MCF 10A (cell line): ENCODE measurements at regions not wholly inside any gene's neighbourhood (a gene's known extent, or its start where the extent isn't known, plus 50 kb on each side); places are given as distances from the start of the nearest gene placed in this dataset.
"Not testable (repeated sequence)": the region's sequence is repeated elsewhere in the genome, so short reads cannot be mapped to it uniquely, and the experiment has no call there.

Experiments
- BruUV-seq: library from RNA; stranded (reverse); fragments of 400-500 nt; replicated peaks from 2 replicates; lab custom pipeline; 2021; lab: Mats Ljungman, UMichigan
- CTCF ChIA-PET: fragments of 300-600 bp; sonication (Branson Sonifier 250); formaldehyde crosslinking; extraction: SDS; loops from one replicate; lab custom pipeline; 2021; ENCODE audit warnings: antibody characterized with exemption, inconsistent platforms; lab: Yijun Ruan, JAX
- POLR2A ChIA-PET: fragments of 300-600, 350-650 bp; sonication (Branson Sonifier 250); formaldehyde crosslinking; extraction: SDS; loops from one replicate; lab custom pipeline; 2020; ENCODE audit warnings: antibody characterized with exemption, inconsistent platforms; lab: Yijun Ruan, JAX
- DNase-seq: peaks from one replicate; pipeline ENCODE4 v3.0.0-alpha.2; 2018; ENCODE audit not compliant: unreplicated experiment
- H3K27ac Mint-ChIP-seq: one replicate; pipeline ENCODE4 v1.8.0; 2022; ENCODE audit warnings: mild to moderate bottlenecking, low read depth, mixed read lengths; ENCODE audit not compliant: unreplicated experiment
- H3K27me3 Mint-ChIP-seq: one replicate; pipeline ENCODE4 v1.8.0; 2022; ENCODE audit warnings: mixed read lengths; ENCODE audit not compliant: insufficient read depth, unreplicated experiment
- H3K36me3 Mint-ChIP-seq: one replicate; pipeline ENCODE4 v1.8.0; 2022; ENCODE audit warnings: mild to moderate bottlenecking, moderate library complexity, mixed read lengths; ENCODE audit not compliant: insufficient read depth, unreplicated experiment
- H3K4me1 Mint-ChIP-seq: one replicate; pipeline ENCODE4 v1.8.0; 2022; ENCODE audit warnings: mixed read lengths; ENCODE audit not compliant: insufficient read depth, unreplicated experiment
- H3K4me3 Mint-ChIP-seq: one replicate; pipeline ENCODE4 v1.8.0; 2022; ENCODE audit warnings: mild to moderate bottlenecking, moderate library complexity, mixed read lengths; ENCODE audit not compliant: unreplicated experiment
- H3K9me3 Mint-ChIP-seq: one replicate; pipeline ENCODE4 v1.8.0; 2022; ENCODE audit warnings: mixed read lengths; ENCODE audit not compliant: unreplicated experiment
- CTCF ChIP-seq: fragments of 200-600 bp; IDR thresholded peaks from one replicate; pipeline ENCODE4 v1.8.0; 2022; ENCODE audit warnings: antibody characterized with exemption, mild to moderate bottlenecking; ENCODE audit not compliant: unreplicated experiment
- intact Hi-C: fragments of 100-400 bp; cut with micrococcal nuclease; formaldehyde crosslinking; loops from 2 replicates; pipeline ENCODE4 v1.14.1; 2022

DNA sequence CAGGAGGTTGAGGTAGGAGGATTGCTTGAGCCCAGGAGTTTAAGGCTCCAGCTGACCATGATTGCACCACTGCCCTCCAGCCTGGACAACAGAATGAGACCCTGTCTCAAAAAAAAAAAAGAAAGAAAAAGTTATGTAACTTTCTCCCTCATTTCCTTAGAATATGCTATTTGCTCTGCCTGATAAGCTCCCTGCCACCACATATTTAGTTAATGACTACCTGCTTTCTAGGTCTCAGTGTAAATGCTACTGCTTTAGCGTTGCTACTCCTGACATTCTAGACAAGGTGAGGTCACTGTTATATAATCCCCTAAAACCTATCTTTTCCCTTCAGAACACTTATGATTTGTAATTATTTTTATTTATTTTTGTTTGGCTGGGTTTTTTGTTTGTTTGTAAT lies 86.3 kb upstream of the AMN1 start:
- DNase-seq = no peak
- Mint-ChIP-seq H3K27ac (no peak overlapping the region), H3K27me3 (no peaks in the 10 kb centered on the region), H3K4me3 (no peak overlapping the region), H3K4me1 (peaks cover 6% of the 10 kb centered on the region), H3K36me3 (no peaks in the 10 kb centered on the region), H3K9me3 (no peaks in the 10 kb centered on the region)
- POLR2A ChIA-PET = no interaction called here
- TF ChIP-seq CTCF = no peak
- CTCF ChIA-PET = no interaction called here
- BruUV-seq = no TSS peak
- intact Hi-C loops = no loop called here

GRCh38 chr12:31813305-31813704 lies 84.5 kb upstream of the AMN1 start:
- POLR2A ChIA-PET = no interaction called here
- BruUV-seq = no TSS peak
- no peaks in the 10 kb centered on the region for H3K9me3 Mint-ChIP-seq
- H3K27ac Mint-ChIP-seq = no peak overlapping the region
- DNase-seq = peak; percentile 11
- H3K4me1 Mint-ChIP-seq = peaks cover 6% of the 10 kb centered on the region
- H3K27me3 Mint-ChIP-seq = no peaks in the 10 kb centered on the region
- no peak for TF ChIP-seq CTCF
- H3K4me3 Mint-ChIP-seq = no peak overlapping the region
- CTCF ChIA-PET = no interaction called here
- intact Hi-C loops = no loop called here
- H3K36me3 Mint-ChIP-seq = no peaks in the 10 kb centered on the region

- Mint-ChIP-seq H3K9me3 (no peaks in the 10 kb centered on the region), H3K27me3 (no peaks in the 10 kb centered on the region), H3K4me1 (peaks cover 6% of the 10 kb centered on the region), H3K4me3 (no peak overlapping the region), H3K36me3 (no peaks in the 10 kb centered on the region), H3K27ac (no peak overlapping the region)
- no peak for TF ChIP-seq CTCF
- no TSS peak for BruUV-seq
- no peak for DNase-seq
- intact Hi-C loops = no loop called here
- CTCF ChIA-PET = interaction anchor here (0.6 kb wide), 1 partner anchor 657 kb away, joined by 4 read pairs; no protein-coding TSS in a partner anchor
- POLR2A ChIA-PET = no interaction called here
These were observed 78.9 kb upstream of the AMN1 start for GRCh38 chr12:31807773-31808097.

DNA sequence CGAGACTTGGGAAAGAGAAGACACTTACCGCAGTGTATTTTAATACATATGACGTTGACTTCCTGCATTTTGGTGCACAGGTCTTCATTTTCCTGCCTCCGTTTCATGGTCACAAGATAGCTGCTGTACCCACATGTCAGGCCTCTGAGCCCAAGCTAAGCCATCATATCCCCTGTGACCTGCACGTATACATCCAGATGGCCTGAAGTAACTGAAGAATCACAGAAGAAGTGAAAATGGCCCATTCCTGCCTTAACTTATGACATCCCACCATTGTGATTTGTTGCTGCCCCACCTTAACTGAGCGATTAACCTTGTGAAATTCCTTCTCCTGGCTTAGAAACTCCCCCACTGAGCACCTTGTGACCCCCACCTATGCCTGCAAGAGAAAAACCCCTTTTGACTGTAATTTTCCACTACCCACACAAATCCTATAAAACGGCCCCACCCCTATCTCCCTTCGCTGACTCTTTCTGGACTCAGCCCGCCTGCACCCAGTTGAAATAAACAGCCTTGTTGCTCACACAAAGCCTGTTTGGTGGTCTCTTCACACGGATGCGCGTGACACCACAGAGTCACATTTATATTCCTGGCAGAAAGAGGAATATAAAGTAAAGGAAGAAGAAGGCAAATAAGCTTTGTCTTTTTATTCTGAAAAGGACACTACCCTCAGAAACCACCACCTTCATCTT lies 78.4 kb upstream of the AMN1 start:
- H3K9me3 Mint-ChIP-seq, DNase-seq, CTCF ChIA-PET, intact Hi-C loops, H3K36me3 Mint-ChIP-seq, H3K27ac Mint-ChIP-seq, BruUV-seq, H3K27me3 Mint-ChIP-seq, H3K4me1 Mint-ChIP-seq, H3K4me3 Mint-ChIP-seq: not testable (repeated sequence)
- POLR2A ChIA-PET = interaction anchor here (0.6 kb wide), 1 partner anchor 17 kb away, joined by 3 read pairs; no protein-coding TSS in a partner anchor

GRCh38 chr12:31805681-31806080 lies 76.9 kb upstream of the AMN1 start:
- CTCF ChIA-PET, intact Hi-C loops: not testable (repeated sequence)

DNA sequence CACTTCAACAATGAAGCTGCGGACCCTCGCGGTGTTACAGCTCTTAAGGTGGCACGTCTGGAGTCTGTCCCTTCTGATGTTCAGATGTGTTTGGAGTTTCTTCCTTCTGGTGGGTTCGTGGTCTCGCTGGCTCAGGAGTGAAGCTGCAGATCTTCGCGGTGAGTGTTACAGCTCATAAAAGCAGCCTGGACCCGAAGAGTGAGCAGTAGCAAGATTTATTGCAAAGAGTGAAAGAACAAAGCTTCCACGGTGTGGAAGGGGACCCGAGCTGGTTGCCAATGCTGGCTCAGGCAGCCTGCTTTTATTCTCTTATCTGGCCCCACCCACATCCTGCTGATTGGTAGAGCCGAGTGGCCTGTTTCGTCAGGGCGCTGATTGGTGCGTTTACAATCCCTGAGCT lies 75.9 kb upstream of the AMN1 start:
- POLR2A ChIA-PET, intact Hi-C loops, H3K27ac Mint-ChIP-seq, BruUV-seq, H3K27me3 Mint-ChIP-seq, H3K9me3 Mint-ChIP-seq, DNase-seq, H3K4me1 Mint-ChIP-seq, H3K4me3 Mint-ChIP-seq, H3K36me3 Mint-ChIP-seq: not testable (repeated sequence)
- CTCF ChIA-PET = interaction anchor here (0.6 kb wide), 2 partner anchors 142 to 508 kb away, joined by 3 to 4 read pairs; no protein-coding TSS in a partner anchor

More at GRCh38 chr12:31805681-31806080, 76.9 kb upstream of the AMN1 start:
- H3K27ac Mint-ChIP-seq, H3K9me3 Mint-ChIP-seq, POLR2A ChIA-PET, BruUV-seq, DNase-seq, H3K36me3 Mint-ChIP-seq, H3K4me1 Mint-ChIP-seq, H3K4me3 Mint-ChIP-seq, H3K27me3 Mint-ChIP-seq: not testable (repeated sequence)
